LNCAP (cell line): ENCODE measurements at regions not wholly inside any gene's neighbourhood (a gene's known extent, or its start where the extent isn't known, plus 50 kb on each side); places are given as distances from the start of the nearest gene placed in this dataset.

Source experiments
- TF ChIP-seq, protein P1 (sequence below): fragments of 450-650 bp; IDR thresholded peaks from 2 replicates; pipeline ENCODE4 v1.5.1; 2017; ENCODE audit warnings: mild to moderate bottlenecking

DNA sequence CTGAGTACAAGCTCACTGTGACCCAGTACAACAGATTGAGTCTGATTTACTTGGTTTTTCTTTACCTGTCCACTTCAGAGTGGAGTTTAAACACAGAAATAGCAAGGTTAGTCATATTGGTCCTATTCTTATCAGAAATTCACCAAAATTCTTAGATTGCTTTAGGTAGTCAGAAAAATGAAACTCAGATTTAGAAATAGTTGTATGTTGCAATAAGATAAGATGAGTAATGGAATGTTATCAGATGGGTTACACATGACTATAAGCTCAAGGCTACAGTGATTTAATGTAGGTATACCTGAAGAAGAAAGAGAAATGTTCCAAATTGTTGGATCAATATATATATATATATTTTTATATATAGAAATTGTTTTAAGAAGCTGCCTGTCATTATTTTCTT, 524.1 kb downstream of the LRFN5 start:
- TF ChIP-seq, protein P1, sequence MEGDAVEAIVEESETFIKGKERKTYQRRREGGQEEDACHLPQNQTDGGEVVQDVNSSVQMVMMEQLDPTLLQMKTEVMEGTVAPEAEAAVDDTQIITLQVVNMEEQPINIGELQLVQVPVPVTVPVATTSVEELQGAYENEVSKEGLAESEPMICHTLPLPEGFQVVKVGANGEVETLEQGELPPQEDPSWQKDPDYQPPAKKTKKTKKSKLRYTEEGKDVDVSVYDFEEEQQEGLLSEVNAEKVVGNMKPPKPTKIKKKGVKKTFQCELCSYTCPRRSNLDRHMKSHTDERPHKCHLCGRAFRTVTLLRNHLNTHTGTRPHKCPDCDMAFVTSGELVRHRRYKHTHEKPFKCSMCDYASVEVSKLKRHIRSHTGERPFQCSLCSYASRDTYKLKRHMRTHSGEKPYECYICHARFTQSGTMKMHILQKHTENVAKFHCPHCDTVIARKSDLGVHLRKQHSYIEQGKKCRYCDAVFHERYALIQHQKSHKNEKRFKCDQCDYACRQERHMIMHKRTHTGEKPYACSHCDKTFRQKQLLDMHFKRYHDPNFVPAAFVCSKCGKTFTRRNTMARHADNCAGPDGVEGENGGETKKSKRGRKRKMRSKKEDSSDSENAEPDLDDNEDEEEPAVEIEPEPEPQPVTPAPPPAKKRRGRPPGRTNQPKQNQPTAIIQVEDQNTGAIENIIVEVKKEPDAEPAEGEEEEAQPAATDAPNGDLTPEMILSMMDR, result no peak

DNA sequence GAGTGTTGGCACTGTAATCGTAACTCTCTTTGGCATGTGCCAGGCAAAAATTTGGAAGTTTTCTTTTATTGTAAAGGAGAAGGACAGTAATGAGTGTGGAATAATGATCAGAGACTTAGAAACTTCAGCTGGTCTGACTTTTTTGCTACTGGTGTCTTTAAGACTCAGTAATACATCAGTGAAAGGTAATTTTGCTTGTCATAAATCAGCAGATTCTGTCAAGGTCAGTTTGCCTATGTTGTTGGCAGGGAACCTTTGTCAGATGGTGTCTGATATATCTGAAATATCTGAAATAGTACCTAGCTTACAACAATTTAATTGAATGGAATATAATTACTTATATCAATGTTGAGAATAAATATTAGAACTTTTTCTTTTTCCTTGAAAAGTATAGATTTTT, 516.9 kb downstream of the LRFN5 start:
- TF ChIP-seq, protein P1, result no peak

DNA sequence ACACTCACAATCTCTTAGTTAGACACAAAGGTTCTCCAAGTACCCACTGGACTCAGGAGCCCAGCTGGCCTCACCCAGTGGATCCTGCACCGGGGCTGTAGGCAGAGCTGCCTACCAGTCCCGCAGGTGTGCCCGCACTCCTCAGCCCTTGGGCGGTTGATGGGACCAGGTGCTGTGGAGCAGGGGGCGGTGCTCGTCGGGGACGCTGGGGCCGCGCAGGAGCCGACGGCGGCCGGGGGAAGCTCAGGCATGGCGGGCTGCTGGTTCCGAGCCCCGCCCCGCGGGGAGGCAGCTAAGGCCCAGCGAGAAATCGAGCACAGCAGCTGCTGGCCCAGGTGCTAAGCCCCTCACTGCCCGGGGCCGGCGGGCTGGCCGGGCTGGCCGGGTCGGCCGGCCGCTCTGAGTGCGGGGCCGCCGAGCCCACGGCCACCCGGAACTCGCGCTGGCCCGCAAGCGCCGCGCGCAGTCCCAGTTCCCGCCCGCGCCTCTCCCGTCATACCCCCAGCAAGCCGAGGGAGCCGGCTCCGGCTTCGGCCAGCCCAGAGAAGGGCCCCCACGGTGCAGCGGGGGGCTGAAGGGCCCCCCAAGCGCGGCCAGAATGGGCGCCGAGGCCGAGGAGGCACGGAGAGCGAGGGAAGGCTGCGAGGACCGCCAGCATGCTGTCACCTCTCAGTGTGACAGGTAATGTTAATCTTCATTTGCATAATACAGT, 506.8 kb downstream of the LRFN5 start:
- TF ChIP-seq, protein P1, result no peak

DNA sequence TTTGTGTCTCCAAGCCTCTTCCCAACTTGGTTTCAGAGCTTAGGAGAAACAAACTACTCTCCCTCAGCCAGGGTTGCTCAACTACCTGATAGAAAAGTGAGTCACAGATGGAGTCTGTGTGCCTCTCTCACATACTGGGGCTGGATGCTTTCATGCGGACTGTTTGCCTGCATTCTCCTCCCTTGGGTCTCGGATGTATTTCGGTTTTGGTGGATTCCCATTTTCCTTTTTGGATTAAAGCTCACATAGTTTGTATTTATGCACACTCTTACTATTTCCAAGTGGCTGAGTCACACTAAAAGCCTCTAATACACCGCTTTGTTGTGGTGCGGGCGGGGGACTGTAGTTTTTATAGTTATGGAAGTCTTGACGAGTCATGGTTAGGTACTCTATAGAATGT, 505.4 kb downstream of the LRFN5 start:
- TF ChIP-seq, protein P1, result no peak

DNA sequence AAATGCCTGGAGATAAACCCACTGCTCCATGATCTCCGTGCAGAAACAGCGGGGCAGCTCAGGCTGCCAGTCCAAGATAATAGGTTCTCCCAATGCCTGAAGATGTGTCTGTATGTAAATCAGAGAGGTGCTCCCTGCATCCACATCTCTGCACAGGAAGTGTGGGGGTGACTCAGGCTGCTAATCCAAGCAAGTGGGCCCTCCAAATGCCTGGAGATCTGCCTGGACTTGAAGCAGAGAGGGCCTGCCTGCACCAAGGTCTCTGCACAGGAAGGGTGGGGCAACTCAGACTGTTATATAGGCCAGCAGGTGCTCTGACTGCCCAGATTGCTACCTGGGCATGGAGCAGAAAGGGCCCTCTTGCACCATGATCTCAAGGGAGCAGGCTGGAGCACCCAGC, 504.7 kb downstream of the LRFN5 start:
- TF ChIP-seq, protein P1, result no peak

DNA sequence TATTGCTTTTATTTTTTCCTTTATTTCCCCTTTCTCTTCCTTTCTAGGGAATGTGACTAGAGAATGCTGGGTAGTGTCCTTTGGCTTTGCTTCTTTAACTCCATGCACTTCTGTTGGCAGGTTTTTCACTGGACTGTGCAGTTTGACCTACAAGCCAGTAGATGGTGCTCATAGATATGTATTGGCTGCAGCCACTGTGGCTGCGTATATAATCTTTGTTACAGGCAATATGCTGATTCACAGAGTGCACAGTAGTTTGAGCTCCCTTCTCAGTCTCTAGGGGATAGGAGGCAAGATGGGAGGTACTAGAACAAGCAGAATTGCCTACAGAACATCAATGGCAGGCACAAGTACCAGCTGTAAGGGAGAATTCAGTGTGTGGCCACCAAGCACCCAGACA, 503.5 kb downstream of the LRFN5 start:
- TF ChIP-seq, protein P1, result peak; percentile 72

DNA sequence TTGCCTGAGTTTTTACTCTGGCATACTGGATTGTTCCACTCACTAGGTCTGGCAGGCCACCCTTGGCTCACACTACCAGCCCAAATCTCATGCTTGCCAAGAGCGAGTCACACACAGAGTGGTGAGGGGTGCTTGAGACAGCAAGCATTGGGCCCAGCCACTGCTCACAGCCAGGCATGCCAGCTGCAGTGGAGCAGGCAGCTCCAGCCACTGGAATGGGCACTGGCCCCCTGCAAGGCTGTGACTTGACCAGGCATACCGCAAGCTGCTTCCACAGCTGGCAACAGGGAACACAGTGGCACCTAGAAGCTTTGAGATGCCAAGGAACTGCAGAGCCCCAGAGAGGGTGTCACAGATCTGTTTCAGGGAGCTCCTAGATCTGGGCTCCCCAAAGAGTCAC, 488.5 kb downstream of the LRFN5 start:
- TF ChIP-seq, protein P1, result no peak

DNA sequence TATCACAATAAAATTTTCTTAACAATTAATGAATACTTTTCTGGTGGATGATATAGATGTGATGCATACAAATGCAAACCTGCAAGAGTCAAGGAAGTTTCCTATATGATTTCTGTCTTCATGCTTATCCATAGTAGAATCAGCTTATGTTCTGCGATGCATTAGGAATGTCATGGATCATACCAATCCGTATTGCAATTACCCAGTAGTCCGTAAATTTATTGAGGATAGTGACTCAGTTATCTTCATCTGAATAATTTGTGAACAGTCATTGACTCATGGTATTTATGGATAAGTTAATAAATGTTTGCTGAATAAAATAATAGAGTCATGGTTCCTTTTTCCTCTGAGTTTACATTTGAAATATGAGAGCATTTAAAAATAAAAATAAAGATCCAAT, 483.4 kb downstream of the LRFN5 start:
- TF ChIP-seq, protein P1, result no peak
